ENCODE measurements at regions not wholly inside any gene's neighbourhood (a gene's known extent, or its start where the extent isn't known, plus 50 kb on each side); places are given as distances from the start of the nearest gene placed in this dataset.

GRCh38 chr19:29013325-29013724, 199.6 kb downstream of the UQCRFS1 start (continued):
- TF ChIP-seq IRF3 (IDR thresholded peaks at IDR 0.05): no peak

GRCh38 chr19:29012457-29012856, 200.5 kb downstream of the UQCRFS1 start:
- RAD21 ChIA-PET (ENCODE audit: unreplicated experiment): no interaction called here
- Histone ChIP-seq H2AFZ (ENCODE audit: control insufficient read depth, low read depth, low read length) (no peak overlapping the region), H3K4me1 (ENCODE audit: control insufficient read depth, insufficient read depth, low read length) (no peaks in the 10 kb centered on the region), H3K4me3 (no peak overlapping the region), H4K20me1 (ENCODE audit: control insufficient read depth, insufficient read depth) (no peaks in the 10 kb centered on the region), H3K9me3 (replicated peaks; ENCODE audit: control insufficient read depth, insufficient read depth, low read length) (no peaks in the 10 kb centered on the region; the same call in 2 of the 3 replicates), H3K27me3 (replicated peaks in 1 of 2; ENCODE audit: control insufficient read depth in 2 of 2, insufficient read depth in 2 of 2, low read length in 1 of 2) (no peaks in the 10 kb centered on the region), H3K9ac (ENCODE audit: control insufficient read depth, insufficient read depth, low read length) (no peak overlapping the region), H3K79me2 (ENCODE audit: control insufficient read depth, insufficient read depth, low read length) (no peaks in the 10 kb centered on the region), H3K4me2 (ENCODE audit: control insufficient read depth, insufficient read depth) (no peak overlapping the region), H3K36me3 (ENCODE audit: control insufficient read depth in 2 of 2, insufficient read depth in 2 of 2, low read length in 1 of 2) (no peaks in the 10 kb centered on the region), H3K27ac (ENCODE audit: control insufficient read depth, insufficient read depth) (no peak overlapping the region)
- CTCF ChIA-PET: no interaction called here
- 15% methylated on average over 9 of the region's 9 CpGs for WGBS (ENCODE audit: insufficient coverage, insufficient replicate concordance, low lambda C conversion rate, missing lambda C conversion rate)
- ATAC-seq (no peak), FAIRE-seq (no peak), DNase-seq (ENCODE audit: low read depth, low spot score) (no peak)
- in situ Hi-C loops (cut with MboI): no loop called here
- BruUV-seq (replicated peaks): no TSS peak
- POLR2A ChIA-PET: no interaction called here
- intact Hi-C loops (cut with micrococcal nuclease; ENCODE audit: unreplicated experiment): no loop called here
- SMC1A ChIA-PET (ENCODE audit: uncharacterized antibody, unreplicated experiment): no interaction called here
- TF ChIP-seq ZNF622 (IDR thresholded peaks at IDR 0.05): no peak
- TF ChIP-seq IRF3 (IDR thresholded peaks at IDR 0.05): no peak
- no peak for TF ChIP-seq ZNF384 (IDR thresholded peaks at IDR 0.05; ENCODE audit: borderline replicate concordance, low read depth, low read length)
- no peak for TF ChIP-seq NR2C2 (IDR thresholded peaks at IDR 0.05; ENCODE audit: borderline replicate concordance, control insufficient read depth, insufficient read length, low read depth)
- TF ChIP-seq E4F1 (IDR thresholded peaks at IDR 0.05; ENCODE audit: borderline replicate concordance, partially characterized antibody): no peak
- TF ChIP-seq ZNF592 (IDR thresholded peaks at IDR 0.05): no peak
- no peak for TF ChIP-seq SUZ12 (IDR thresholded peaks at IDR 0.05; ENCODE audit: unreplicated experiment)
- TF ChIP-seq RFX5 (IDR thresholded peaks at IDR 0.05; ENCODE audit: low read depth, low read length): no peak
- TF ChIP-seq CBX3 (IDR thresholded peaks at IDR 0.05; ENCODE audit: borderline replicate concordance, low read depth): no peak
- no peak for TF ChIP-seq BCL11A (IDR thresholded peaks at IDR 0.05; ENCODE audit: low read depth, low read length)
- no peak for TF ChIP-seq IRF4 (IDR thresholded peaks at IDR 0.05; ENCODE audit: low read depth, low read length)
- TF ChIP-seq RELA (IDR thresholded peaks at IDR 0.05; ENCODE audit: borderline replicate concordance, partially characterized antibody): no peak
- no peak for TF ChIP-seq POLR2A (IDR thresholded peaks at IDR 0.05; ENCODE audit: low read depth, low read length)
- no peak for TF ChIP-seq NRF1 (conservative IDR thresholded peaks at IDR 0.05; ENCODE audit: low read depth, low read length)
- TF ChIP-seq HCFC1 (IDR thresholded peaks at IDR 0.05; ENCODE audit: low read length): no peak
